ENCODE measurements at regions not wholly inside any gene's neighbourhood (a gene's known extent, or its start where the extent isn't known, plus 50 kb on each side); places are given as distances from the start of the nearest gene placed in this dataset.

DNA sequence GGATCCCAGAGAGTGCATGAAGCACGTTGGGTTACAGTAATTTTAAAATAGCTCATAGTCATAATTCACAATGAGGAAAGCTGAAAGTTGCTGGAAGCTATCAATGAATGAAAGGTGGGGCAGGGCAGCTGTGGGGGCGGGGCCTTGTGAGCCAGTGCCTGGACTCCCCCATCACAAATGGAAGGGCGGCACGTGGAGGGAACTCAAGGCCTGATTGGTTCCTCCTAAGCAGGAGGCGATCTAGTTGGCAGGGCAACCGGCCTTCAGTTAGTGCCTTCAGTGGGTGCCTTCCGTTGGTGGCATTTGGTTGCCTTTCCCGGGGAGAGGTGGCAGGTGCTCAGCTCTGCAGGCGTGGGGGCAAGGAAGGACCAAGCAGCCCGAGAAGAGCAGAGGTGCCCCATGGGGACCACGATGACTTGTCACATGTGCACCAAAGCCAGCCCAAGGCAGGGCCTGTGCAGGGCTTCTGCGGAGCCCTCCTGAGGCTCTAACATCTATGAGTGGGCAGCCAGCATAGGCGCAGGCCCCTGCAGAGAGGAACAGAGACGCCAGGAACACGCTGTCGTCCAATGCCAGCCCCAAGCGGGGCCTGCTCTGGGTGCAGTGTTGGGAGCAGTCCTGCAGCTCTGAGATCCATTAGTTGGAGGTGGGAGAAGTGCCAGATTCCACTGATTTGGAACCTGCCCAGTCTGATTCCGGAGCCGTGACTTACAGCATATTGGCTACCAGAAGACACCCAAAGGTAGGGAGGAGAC is 59.8 kb upstream of the PDSS1 start:
- intact Hi-C loops (cut with DNase I; ENCODE audit: low total_unique reads): no loop called here
- TF ChIP-seq POLR2A (IDR thresholded peaks at IDR 0.05): no peak
- TF ChIP-seq, protein P1, sequence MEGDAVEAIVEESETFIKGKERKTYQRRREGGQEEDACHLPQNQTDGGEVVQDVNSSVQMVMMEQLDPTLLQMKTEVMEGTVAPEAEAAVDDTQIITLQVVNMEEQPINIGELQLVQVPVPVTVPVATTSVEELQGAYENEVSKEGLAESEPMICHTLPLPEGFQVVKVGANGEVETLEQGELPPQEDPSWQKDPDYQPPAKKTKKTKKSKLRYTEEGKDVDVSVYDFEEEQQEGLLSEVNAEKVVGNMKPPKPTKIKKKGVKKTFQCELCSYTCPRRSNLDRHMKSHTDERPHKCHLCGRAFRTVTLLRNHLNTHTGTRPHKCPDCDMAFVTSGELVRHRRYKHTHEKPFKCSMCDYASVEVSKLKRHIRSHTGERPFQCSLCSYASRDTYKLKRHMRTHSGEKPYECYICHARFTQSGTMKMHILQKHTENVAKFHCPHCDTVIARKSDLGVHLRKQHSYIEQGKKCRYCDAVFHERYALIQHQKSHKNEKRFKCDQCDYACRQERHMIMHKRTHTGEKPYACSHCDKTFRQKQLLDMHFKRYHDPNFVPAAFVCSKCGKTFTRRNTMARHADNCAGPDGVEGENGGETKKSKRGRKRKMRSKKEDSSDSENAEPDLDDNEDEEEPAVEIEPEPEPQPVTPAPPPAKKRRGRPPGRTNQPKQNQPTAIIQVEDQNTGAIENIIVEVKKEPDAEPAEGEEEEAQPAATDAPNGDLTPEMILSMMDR (IDR thresholded peaks at IDR 0.05 in 8 of 11, conservative IDR thresholded peaks at IDR 0.05 in 3 of 11): no peak
- no peak for TF ChIP-seq POLR2AphosphoS5 (IDR thresholded peaks at IDR 0.05)
- no peak overlapping the region for H3K4me3 ChIP-seq
- no peaks in the 10 kb centered on the region for H3K36me3 ChIP-seq
- DNase-seq: no peak
- no peak overlapping the region for H3K27ac ChIP-seq
- H3K4me1 ChIP-seq: no peaks in the 10 kb centered on the region
- H3K27me3 ChIP-seq (replicated peaks in 1 of 7): peaks cover 0 to 4% (median 0%) of the 10 kb centered on the region in 7 donors
- WGBS, 5 donors: 83 to 89% (median 86%) methylated on average over 10 to 19 of the region's 19 CpGs
- peaks cover 0 to 5% (median 0%) of the 10 kb centered on the region in 8 donors for H3K9me3 ChIP-seq

DNA sequence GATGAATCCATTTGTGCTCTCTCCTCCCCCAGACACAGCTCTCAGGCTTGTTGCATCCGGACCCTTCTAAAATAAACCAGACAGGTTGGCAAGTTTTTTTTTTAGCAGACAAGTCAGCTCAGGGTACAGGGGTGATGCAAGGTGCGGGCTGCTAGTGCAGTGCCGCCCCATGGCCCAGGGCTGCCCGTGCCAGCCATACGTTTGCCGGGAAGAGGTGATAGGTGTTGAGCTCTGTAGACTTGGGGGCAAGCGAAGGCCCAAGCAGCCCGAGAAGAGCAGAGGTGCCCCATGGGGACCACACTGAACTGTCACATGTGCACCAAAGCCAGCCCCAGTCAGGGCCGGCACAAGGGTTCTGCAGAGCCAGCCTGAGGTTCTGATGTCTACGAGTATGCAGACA is 57.1 kb upstream of the PDSS1 start:
- Histone ChIP-seq H3K36me3 (no peaks in the 10 kb centered on the region), H3K4me1 (no peaks in the 10 kb centered on the region), H3K27me3 (replicated peaks in 1 of 7) (peaks cover 0 to 2% (median 0%) of the 10 kb centered on the region in 7 donors), H3K4me3 (no peak overlapping the region), H3K9me3 (peaks cover 0 to 5% (median 0%) of the 10 kb centered on the region in 8 donors), H3K27ac (no peak overlapping the region)
- TF ChIP-seq POLR2AphosphoS5 (IDR thresholded peaks at IDR 0.05): no peak
- intact Hi-C loops (cut with DNase I; ENCODE audit: low total_unique reads): no loop called here
- no peak for DNase-seq
- 84 to 96% (median 95%) methylated on average over 10 of the region's 10 CpGs for WGBS, 5 donors

DNA sequence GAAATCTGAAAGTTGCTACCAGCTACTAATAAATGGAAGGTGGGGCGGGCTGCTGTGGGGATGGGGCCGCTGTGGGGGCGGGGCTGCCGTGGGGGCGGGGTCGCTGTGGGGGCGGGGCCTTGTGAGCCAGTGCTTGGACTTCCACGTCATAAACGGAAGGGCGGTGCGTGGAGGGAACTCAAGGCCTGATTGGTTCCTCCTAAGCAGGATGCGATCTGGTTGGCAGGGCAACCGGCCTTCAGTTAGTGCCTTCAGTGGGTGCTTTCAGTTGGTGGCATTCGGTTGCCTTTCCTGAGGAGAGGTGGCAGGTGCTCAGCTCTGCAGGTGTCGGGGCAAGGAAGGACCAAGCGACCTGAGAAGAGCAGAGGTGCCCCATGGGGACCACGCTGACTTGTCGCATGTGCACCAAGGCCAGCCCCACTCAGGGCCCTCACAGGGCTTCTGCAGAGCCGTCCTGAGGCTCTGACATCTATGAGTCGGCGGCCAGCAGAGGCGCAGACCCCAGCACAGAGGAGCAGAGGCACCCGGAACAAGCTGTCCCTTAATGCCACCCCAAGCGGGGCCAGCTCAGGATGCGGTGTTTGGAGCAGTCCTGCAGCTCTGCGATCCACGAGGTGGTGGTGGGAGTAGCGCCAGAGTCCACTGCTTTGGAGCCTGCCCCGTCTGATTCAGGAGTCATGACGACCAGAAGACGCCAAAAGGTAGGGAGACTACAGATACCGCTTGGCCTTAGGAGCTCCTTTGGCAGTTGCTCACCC is 54.4 kb upstream of the PDSS1 start:
- H3K9me3 ChIP-seq: peaks cover 0 to 5% (median 0%) of the 10 kb centered on the region in 8 donors
- H3K27me3 ChIP-seq (replicated peaks in 1 of 7): no peaks in the 10 kb centered on the region
- no peaks in the 10 kb centered on the region for H3K36me3 ChIP-seq
- no peak for DNase-seq
- intact Hi-C loops (cut with DNase I; ENCODE audit: low total_unique reads): no loop called here
- H3K27ac ChIP-seq: no peak overlapping the region
- TF ChIP-seq POLR2AphosphoS5 (IDR thresholded peaks at IDR 0.05): no peak
- no peak for TF ChIP-seq POLR2A (IDR thresholded peaks at IDR 0.05)
- TF ChIP-seq, protein P1 (IDR thresholded peaks at IDR 0.05 in 8 of 11, conservative IDR thresholded peaks at IDR 0.05 in 3 of 11): no peak
- H3K4me3 ChIP-seq: no peak overlapping the region
- 86 to 90% (median 89%) methylated on average over 31 to 32 of the region's 32 CpGs for WGBS, 5 donors
- no peaks in the 10 kb centered on the region for H3K4me1 ChIP-seq

DNA sequence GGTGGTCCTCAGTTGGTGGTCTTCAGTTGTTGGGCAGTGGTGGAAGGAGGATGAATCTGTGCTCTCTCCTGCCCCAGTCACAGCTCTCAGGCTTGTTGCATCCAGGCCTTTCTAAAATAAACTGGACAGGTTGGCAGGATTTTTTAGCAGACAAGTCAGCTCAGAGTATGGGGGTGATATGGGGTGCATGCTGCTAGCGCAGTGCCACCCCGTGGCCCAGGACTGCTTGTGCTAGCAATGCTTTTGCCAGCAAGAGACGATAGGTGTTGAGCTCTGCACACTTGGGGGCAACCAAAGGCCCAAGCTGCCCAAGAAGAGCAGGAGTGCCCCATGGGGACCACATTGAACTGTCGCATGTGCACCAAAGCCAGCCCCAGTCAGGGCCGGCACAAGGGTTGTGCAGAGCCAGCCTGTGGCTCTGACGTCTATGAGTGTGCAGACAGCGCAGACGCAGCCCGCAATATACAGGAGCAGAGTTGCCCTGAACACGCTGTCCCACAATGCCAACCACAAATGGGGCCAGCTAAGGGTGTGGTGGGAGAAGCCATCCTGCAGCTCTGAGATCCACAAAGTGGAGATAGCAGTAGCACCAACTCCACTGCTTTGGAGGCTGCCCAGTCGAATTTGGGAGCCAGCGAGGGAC is 49.8 kb upstream of the PDSS1 start:
- intact Hi-C loops (cut with DNase I; ENCODE audit: low total_unique reads): no loop called here
- no peak overlapping the region for H3K4me3 ChIP-seq
- WGBS, 5 donors: 86 to 94% (median 87%) methylated on average over 10 to 12 of the region's 12 CpGs
- no peak for DNase-seq
- no peak for TF ChIP-seq POLR2A (IDR thresholded peaks at IDR 0.05)
- TF ChIP-seq, protein P1 (IDR thresholded peaks at IDR 0.05 in 8 of 11, conservative IDR thresholded peaks at IDR 0.05 in 3 of 11): no peak
- no peaks in the 10 kb centered on the region for H3K9me3 ChIP-seq
- no peak overlapping the region for H3K27ac ChIP-seq
- no peaks in the 10 kb centered on the region for H3K27me3 ChIP-seq (replicated peaks in 1 of 7)
- H3K4me1 ChIP-seq: no peaks in the 10 kb centered on the region
- no peaks in the 10 kb centered on the region for H3K36me3 ChIP-seq

Data from spleen (tissue), 11 donors.